Bone marrow (tissue), 2 donors: ENCODE measurements at regions not wholly inside any gene's neighbourhood (a gene's known extent, or its start where the extent isn't known, plus 50 kb on each side); places are given as distances from the start of the nearest gene placed in this dataset.
"Not testable (repeated sequence)": the region's sequence is repeated elsewhere in the genome, so short reads cannot be mapped to it uniquely, and the experiment has no call there.

Experiments
- DNase-seq, 2 donors: peaks; one replicate each; lab custom pipeline; 2025; lab: John Stamatoyannopoulos, UW

- DNase-seq, result no peak
Measured at GRCh38 chr1:184183919-184184318, 132.4 kb downstream of the TSEN15 start.

GRCh38 chr1:184184614-184185013, 133.1 kb downstream of the TSEN15 start:
- not testable (repeated sequence) for DNase-seq

- no peak for DNase-seq
Measured at GRCh38 chr1:184185347-184185746, 133.8 kb downstream of the TSEN15 start.

GRCh38 chr1:184186167-184186566, 134.6 kb downstream of the TSEN15 start:
- DNase-seq, result no peak

GRCh38 chr1:184187097-184187496, 135.6 kb downstream of the TSEN15 start:
- DNase-seq, result no peak

GRCh38 chr1:184188037-184188436, 136.5 kb downstream of the TSEN15 start:
- DNase-seq, result no peak

- no peak for DNase-seq
Measured at GRCh38 chr1:184189361-184189760, 137.8 kb downstream of the TSEN15 start.

- no peak for DNase-seq
Measured at GRCh38 chr1:184190616-184191015, 139.1 kb downstream of the TSEN15 start.

GRCh38 chr1:184191181-184191621, 139.7 kb downstream of the TSEN15 start:
- no peak for DNase-seq

- no peak for DNase-seq
Measured at GRCh38 chr1:184192796-184193195, 141.3 kb downstream of the TSEN15 start.

- DNase-seq, result no peak
Measured at GRCh38 chr1:184193451-184193850, 141.9 kb downstream of the TSEN15 start.

GRCh38 chr1:184194236-184194635, 142.7 kb downstream of the TSEN15 start:
- no peak for DNase-seq

- DNase-seq, result not testable (repeated sequence)
Measured at GRCh38 chr1:184195722-184196121, 144.2 kb downstream of the TSEN15 start.

GRCh38 chr1:184197831-184198230, 146.3 kb downstream of the TSEN15 start:
- no peak for DNase-seq

GRCh38 chr1:184199036-184199435, 147.5 kb downstream of the TSEN15 start:
- no peak for DNase-seq

GRCh38 chr1:184199438-184200085, 148.0 kb downstream of the TSEN15 start:
- no peak for DNase-seq

- no peak for DNase-seq
Measured at GRCh38 chr1:184208622-184209021, 157.1 kb downstream of the TSEN15 start.

GRCh38 chr1:184210031-184210430, 158.5 kb downstream of the TSEN15 start:
- DNase-seq, result no peak

- no peak for DNase-seq
Measured at GRCh38 chr1:184210862-184211261, 159.3 kb downstream of the TSEN15 start.

GRCh38 chr1:184212649-184213314, 161.3 kb downstream of the TSEN15 start:
- DNase-seq, result no peak

- no peak for DNase-seq
Measured at GRCh38 chr1:184214128-184214527, 162.6 kb downstream of the TSEN15 start.

- no peak for DNase-seq
Measured at GRCh38 chr1:184215274-184215925, 163.9 kb downstream of the TSEN15 start.

- DNase-seq, result no peak
Measured at GRCh38 chr1:184218458-184219075, 167.0 kb downstream of the TSEN15 start.
